Gastrocnemius medialis (tissue), 4 donors: ENCODE measurements at regions not wholly inside any gene's neighbourhood (a gene's known extent, or its start where the extent isn't known, plus 50 kb on each side); places are given as distances from the start of the nearest gene placed in this dataset.
"Not testable (repeated sequence)": the region's sequence is repeated elsewhere in the genome, so short reads cannot be mapped to it uniquely, and the experiment has no call there.

Experiments used
- ATAC-seq, 2 donors: fragments of 150-250 bp; one replicate each; pipeline ENCODE4 v1.9.1; 2016
- DNase-seq, 2 donors: peaks; one replicate each; pipeline ENCODE4 v3.0.0-alpha.2; 2019
- H3K27ac ChIP-seq, 4 donors: fragments of 200-600 bp; sonication (generic); 1 replicate in 1 of 4; 2 replicates in 3 of 4; pipeline ENCODE4 v1.5.1; 2016 to 2018; ENCODE audit warnings: mild to moderate bottlenecking in 2 of 4, moderate library complexity in 1 of 4
- H3K27me3 ChIP-seq, 3 donors: fragments of 200-600 bp; sonication (generic) in 2 of 3; 1 replicate in 1 of 3; 2 replicates in 2 of 3; pipeline versions ENCODE4 v1.5.1 to v1.6.0; 2016 to 2019; ENCODE audit warnings: mild to moderate bottlenecking in 1 of 3, moderate library complexity in 1 of 3
- H3K36me3 ChIP-seq, 2 donors: fragments of 200-600 bp; sonication (generic) in 1 of 2; one replicate each; pipeline ENCODE4 v1.5.1; 2017 to 2018
- H3K4me1 ChIP-seq, 2 donors: fragments of 200-600 bp; sonication (generic) in 1 of 2; one replicate each; pipeline ENCODE4 v1.5.1; 2016 to 2017; ENCODE audit warnings: mild to moderate bottlenecking in 2 of 2
- H3K4me3 ChIP-seq, 4 donors: fragments of 200-600 bp; sonication (generic) in 3 of 4; 1 replicate in 1 of 4; 2 replicates in 3 of 4; pipeline ENCODE4 v1.5.1; 2016 to 2019; ENCODE audit warnings: mild to moderate bottlenecking in 2 of 4
- H3K9me3 ChIP-seq, 3 donors: fragments of 200-600 bp; sonication (generic) in 2 of 3; 1 replicate in 1 of 3; 2 replicates in 2 of 3; pipeline ENCODE4 v1.5.1; 2016 to 2019
- POLR2A ChIP-seq, 2 donors: fragments of 450-650 bp; IDR thresholded peaks; one replicate each; pipeline ENCODE4 v1.6.1; 2017; ENCODE audit warnings: antibody characterized with exemption in 2 of 2, mild to moderate bottlenecking in 2 of 2, moderate library complexity in 2 of 2
- in situ Hi-C, 4 donors: fragments of 200-750 bp; cut with MboI; loops; one replicate each; pipeline versions ENCODE4 v1.15.0 to v1.8.0; 2017; ENCODE audit warnings: low sequenced_read_pairs in 4 of 4
- intact Hi-C: fragments of 100-400 bp; cut with DNase I; formaldehyde crosslinking; loops from one replicate; pipeline ENCODE4 v1.15.1; 2023; ENCODE audit warnings: low total_unique reads
- TF ChIP-seq, protein P1 (sequence below), 5 experiments: fragments of 450-650 bp in 3 of 5; fragments of 200-600 bp in 2 of 5; sonication (generic) in 2 of 5; IDR thresholded peaks in 4 of 5; conservative IDR thresholded peaks in 1 of 5; 1 replicate in 4 of 5; 2 replicates in 1 of 5; pipeline ENCODE4 v1.5.1; 2016 to 2019; ENCODE audit warnings: antibody characterized with exemption in 5 of 5, mild to moderate bottlenecking in 3 of 5, moderate library complexity in 3 of 5

DNA sequence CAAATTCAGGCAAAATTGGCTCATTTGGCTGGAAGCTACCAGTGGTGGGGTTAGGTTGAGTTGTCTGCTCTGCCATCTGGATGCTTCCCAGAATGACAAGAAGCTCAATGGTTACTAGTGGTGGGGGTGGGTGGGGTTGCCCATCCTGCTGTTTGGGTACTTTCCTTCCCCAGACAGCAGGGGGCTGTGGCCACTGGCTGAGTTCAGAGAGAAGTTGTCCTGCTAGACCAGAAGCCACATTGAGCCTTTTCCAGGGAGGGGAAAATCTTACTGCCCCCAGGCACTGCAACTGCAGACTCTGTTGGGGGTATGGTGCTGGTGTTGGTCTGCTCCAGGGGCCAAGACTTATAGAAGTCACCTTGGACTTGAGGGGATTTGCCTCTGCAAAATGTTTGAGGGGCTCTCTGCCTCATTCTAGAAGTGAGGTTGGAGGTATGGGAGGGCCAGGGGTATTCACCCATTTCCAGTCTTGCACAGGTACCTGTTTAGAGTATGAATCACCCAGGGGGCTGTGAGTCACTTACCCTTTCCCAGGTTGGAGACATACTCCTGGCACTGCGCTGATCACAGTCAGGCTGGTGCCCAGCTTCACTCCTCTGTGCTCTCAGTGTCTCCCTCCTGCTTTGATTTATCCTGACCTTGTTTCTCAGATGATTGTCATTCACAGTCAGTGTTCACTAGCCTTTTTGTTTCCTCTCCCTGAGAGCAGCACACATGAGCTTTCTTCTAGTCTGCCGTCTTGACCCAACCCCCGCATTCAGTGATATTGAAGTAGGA, 89.1 kb upstream of the NEGR1 start:
- intact Hi-C loops: no loop called here
- in situ Hi-C loops: no loop called here

DNA sequence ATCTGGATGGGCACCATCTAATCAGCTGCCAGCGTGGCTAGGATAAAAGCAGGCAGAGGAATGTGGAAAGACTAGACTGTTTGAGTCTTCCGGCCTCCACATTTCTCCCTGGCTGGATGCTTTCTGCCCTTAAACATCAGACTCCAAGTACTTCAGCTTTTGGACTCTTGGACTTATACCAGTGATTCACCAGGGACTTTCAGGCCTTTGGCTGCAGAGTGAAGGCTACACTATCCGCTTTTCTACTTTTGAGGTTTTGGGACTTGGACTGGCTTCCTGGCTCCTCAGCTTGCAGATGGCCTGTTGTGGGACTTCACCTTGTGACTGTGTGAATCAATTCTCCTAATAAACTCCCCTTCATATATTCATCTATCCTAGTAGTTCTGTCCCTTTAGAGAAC, 88.5 kb upstream of the NEGR1 start:
- H3K27me3 ChIP-seq, intact Hi-C loops, in situ Hi-C loops, DNase-seq, H3K4me3 ChIP-seq, H3K4me1 ChIP-seq, ATAC-seq, H3K27ac ChIP-seq, H3K36me3 ChIP-seq, H3K9me3 ChIP-seq: not testable (repeated sequence)

More for the DNA sequence above, 89.1 kb upstream of the NEGR1 start:
- H3K27ac ChIP-seq: no peak overlapping the region
- ATAC-seq (no peak), DNase-seq (no peak)
- no peaks in the 10 kb centered on the region for H3K36me3 ChIP-seq
- no peaks in the 10 kb centered on the region for H3K27me3 ChIP-seq
- H3K4me3 ChIP-seq: no peak overlapping the region
- no peak for TF ChIP-seq POLR2A (IDR thresholded peaks at IDR 0.05)
- TF ChIP-seq, protein P1, sequence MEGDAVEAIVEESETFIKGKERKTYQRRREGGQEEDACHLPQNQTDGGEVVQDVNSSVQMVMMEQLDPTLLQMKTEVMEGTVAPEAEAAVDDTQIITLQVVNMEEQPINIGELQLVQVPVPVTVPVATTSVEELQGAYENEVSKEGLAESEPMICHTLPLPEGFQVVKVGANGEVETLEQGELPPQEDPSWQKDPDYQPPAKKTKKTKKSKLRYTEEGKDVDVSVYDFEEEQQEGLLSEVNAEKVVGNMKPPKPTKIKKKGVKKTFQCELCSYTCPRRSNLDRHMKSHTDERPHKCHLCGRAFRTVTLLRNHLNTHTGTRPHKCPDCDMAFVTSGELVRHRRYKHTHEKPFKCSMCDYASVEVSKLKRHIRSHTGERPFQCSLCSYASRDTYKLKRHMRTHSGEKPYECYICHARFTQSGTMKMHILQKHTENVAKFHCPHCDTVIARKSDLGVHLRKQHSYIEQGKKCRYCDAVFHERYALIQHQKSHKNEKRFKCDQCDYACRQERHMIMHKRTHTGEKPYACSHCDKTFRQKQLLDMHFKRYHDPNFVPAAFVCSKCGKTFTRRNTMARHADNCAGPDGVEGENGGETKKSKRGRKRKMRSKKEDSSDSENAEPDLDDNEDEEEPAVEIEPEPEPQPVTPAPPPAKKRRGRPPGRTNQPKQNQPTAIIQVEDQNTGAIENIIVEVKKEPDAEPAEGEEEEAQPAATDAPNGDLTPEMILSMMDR (IDR thresholded peaks at IDR 0.05 in 4 of 5, conservative IDR thresholded peaks at IDR 0.05 in 1 of 5): no peak
- no peaks in the 10 kb centered on the region for H3K9me3 ChIP-seq
- H3K4me1 ChIP-seq: no peaks in the 10 kb centered on the region

DNA sequence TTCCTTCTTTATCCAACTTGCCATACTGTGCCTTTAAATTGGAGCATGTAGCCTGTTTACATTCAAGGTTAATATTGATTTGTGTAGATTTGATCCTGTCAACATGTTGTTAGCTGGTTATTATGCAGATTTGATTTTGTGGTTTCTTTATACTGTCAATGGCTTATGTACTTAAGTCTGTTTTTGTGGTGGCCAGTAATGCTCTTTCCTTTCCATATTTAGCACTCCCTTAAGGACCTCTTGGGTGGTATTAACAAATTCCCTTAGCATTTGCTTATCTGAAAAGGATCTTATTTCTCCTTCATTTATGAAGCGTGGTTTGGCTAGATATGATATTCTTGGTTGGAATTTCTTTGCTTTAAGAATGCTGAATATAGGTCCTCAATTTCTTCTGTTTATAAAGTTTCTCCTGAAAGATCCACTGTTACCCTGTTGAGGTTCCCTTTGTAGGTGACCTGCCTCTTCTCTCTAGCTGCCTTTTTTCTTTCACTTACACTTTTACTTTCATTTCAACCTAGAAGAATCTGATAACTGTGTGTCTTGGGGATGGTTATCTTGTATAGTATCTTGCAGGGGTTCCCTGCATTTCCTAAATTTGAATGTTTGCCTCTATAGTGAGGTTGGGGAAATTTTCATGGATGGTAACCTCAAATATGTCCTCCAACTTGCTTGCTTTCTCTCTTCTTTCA, 86.9 kb upstream of the NEGR1 start:
- ATAC-seq (no peak), DNase-seq (no peak)
- Histone ChIP-seq H3K27me3 (no peaks in the 10 kb centered on the region), H3K36me3 (no peaks in the 10 kb centered on the region), H3K4me3 (no peak overlapping the region), H3K9me3 (no peaks in the 10 kb centered on the region), H3K27ac (no peak overlapping the region), H3K4me1 (no peaks in the 10 kb centered on the region)
- in situ Hi-C loops (no loop called here), intact Hi-C loops (no loop called here)
- no peak for TF ChIP-seq POLR2A (IDR thresholded peaks at IDR 0.05)
- TF ChIP-seq, protein P1 (IDR thresholded peaks at IDR 0.05 in 4 of 5, conservative IDR thresholded peaks at IDR 0.05 in 1 of 5): no peak

DNA sequence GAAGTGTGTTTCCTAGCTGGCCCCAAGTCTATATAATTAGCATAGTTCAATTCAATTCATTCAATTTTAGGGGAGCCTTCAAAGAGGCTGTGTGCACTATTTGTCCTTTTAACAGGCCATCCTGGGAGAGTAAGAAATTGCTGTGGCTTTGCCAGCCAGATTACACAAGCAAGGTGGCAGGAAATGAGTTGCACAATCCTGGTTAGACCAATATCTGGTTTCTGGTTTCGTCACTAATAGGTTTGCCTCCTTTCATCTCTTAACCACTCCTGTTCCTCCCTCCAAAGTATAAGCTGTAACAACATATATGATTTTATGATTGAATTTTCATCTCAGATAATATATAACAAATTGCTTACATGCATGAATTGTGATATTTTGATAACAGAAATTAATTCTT, 84.1 kb upstream of the NEGR1 start:
- Histone ChIP-seq H3K9me3 (no peaks in the 10 kb centered on the region), H3K27ac (no peak overlapping the region), H3K27me3 (no peaks in the 10 kb centered on the region), H3K4me3 (no peak overlapping the region), H3K36me3 (no peaks in the 10 kb centered on the region), H3K4me1 (no peaks in the 10 kb centered on the region)
- intact Hi-C loops: no loop called here
- TF ChIP-seq POLR2A (IDR thresholded peaks at IDR 0.05): no peak
- TF ChIP-seq, protein P1 (IDR thresholded peaks at IDR 0.05 in 4 of 5, conservative IDR thresholded peaks at IDR 0.05 in 1 of 5): no peak
- ATAC-seq (peak; percentile 66 to 87), DNase-seq (peak in 1 of 2 donors; percentile 44)
- in situ Hi-C loops: no loop called here

DNA sequence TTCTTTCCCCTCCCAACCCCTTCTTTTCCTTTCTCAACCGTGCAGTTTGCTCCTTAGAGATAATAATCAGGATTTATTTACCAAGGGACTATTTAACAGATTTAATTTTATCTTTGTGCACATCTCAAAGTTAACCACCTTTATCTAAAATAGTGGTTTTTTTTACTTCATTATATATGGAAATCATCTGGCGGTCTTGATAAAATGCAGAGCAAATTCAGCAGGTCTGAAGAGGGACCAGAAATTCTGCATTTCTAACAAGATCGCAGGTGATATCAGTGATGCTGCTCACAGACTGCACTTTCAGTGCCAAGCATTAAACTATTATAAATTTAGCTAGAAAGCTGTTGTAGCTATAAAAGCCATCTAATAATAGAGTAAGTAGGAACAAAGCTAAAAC, 83.4 kb upstream of the NEGR1 start:
- no peak for ATAC-seq
- intact Hi-C loops: no loop called here
- in situ Hi-C loops: no loop called here

More for the DNA sequence above, 83.4 kb upstream of the NEGR1 start:
- Histone ChIP-seq H3K27ac (no peak overlapping the region), H3K36me3 (no peaks in the 10 kb centered on the region), H3K4me1 (no peaks in the 10 kb centered on the region), H3K4me3 (no peak overlapping the region), H3K27me3 (no peaks in the 10 kb centered on the region), H3K9me3 (no peaks in the 10 kb centered on the region)
- DNase-seq: no peak
- TF ChIP-seq, protein P1 (IDR thresholded peaks at IDR 0.05 in 4 of 5, conservative IDR thresholded peaks at IDR 0.05 in 1 of 5): no peak
